Brain microvascular endothelial cell (primary cell): ENCODE measurements at regions not wholly inside any gene's neighbourhood (a gene's known extent, or its start where the extent isn't known, plus 50 kb on each side); places are given as distances from the start of the nearest gene placed in this dataset.
A peak's percentile ranks its signal among the peaks of the same experiment; 100 is the strongest.

ENCODE experiments used
- DNase-seq: peaks from one replicate; pipeline ENCODE4 v3.0.0-alpha.2; 2020
- H3K27ac ChIP-seq: fragments of 250-450 bp; sonication (Bioruptor Pico); 2 replicates; pipeline ENCODE4 v1.5.1; 2020; ENCODE audit warnings: mild to moderate bottlenecking, moderate library complexity
- H3K27me3 ChIP-seq: fragments of 250-450 bp; sonication (Bioruptor Pico); replicated peaks from 2 replicates; pipeline ENCODE4 v1.5.1; 2020; ENCODE audit warnings: mild to moderate bottlenecking
- H3K36me3 ChIP-seq: fragments of 250-450 bp; sonication (Bioruptor Pico); replicated peaks from 2 replicates; pipeline ENCODE4 v1.5.1; 2020; ENCODE audit warnings: mild to moderate bottlenecking
- H3K4me3 ChIP-seq: 2 replicates; pipeline ENCODE4 v1.5.1; 2011; ENCODE audit warnings: low read depth, mild to moderate bottlenecking, control low read depth, low read length, moderate library complexity
- CTCF ChIP-seq: IDR thresholded peaks from 2 replicates; pipeline ENCODE4 v1.5.1; 2011; ENCODE audit warnings: low read depth, mild to moderate bottlenecking, moderate library complexity, low read length, control low read depth, inconsistent platforms; ENCODE audit errors: missing control alignments
- in situ Hi-C: cut with HindIII; loops from 2 replicates; pipeline ENCODE4 v1.10.0; 2017; ENCODE audit warnings: low sequenced_read_pairs, low pct_ligation_motif_present

GRCh38 chr5:62197697-62198096 lies 108.3 kb upstream of the KIF2A start:
- no peak for TF ChIP-seq CTCF
- peaks cover 2% of the 10 kb centered on the region for H3K27me3 ChIP-seq
- in situ Hi-C loops = no loop called here
- H3K36me3 ChIP-seq = no peaks in the 10 kb centered on the region
- no peak overlapping the region for H3K4me3 ChIP-seq
- no peak overlapping the region for H3K27ac ChIP-seq
- no peak for DNase-seq

- Histone ChIP-seq H3K4me3 (no peak overlapping the region), H3K27me3 (peaks cover 2% of the 10 kb centered on the region), H3K36me3 (no peaks in the 10 kb centered on the region), H3K27ac (no peak overlapping the region)
- TF ChIP-seq CTCF = no peak
- no peak for DNase-seq
- in situ Hi-C loops = no loop called here
Measured at GRCh38 chr5:62198421-62198820, 107.6 kb upstream of the KIF2A start.

- Histone ChIP-seq H3K36me3 (no peaks in the 10 kb centered on the region), H3K27ac (no peak overlapping the region), H3K27me3 (peaks cover 2% of the 10 kb centered on the region), H3K4me3 (no peak overlapping the region)
- DNase-seq = no peak
- in situ Hi-C loops = no loop called here
- no peak for TF ChIP-seq CTCF
Measured at GRCh38 chr5:62199792-62200716, 106.0 kb upstream of the KIF2A start.

GRCh38 chr5:62206150-62206829 lies 99.7 kb upstream of the KIF2A start:
- TF ChIP-seq CTCF = peak; percentile 38
- peak; percentile 2 for DNase-seq

GRCh38 chr5:62208218-62208852 lies 97.7 kb upstream of the KIF2A start:
- no peaks in the 10 kb centered on the region for H3K27me3 ChIP-seq
- H3K27ac ChIP-seq = no peak overlapping the region
- no peak for DNase-seq
- no peak for TF ChIP-seq CTCF
- H3K36me3 ChIP-seq = no peaks in the 10 kb centered on the region
- in situ Hi-C loops = no loop called here
- no peak overlapping the region for H3K4me3 ChIP-seq

More at GRCh38 chr5:62206150-62206829, 99.7 kb upstream of the KIF2A start:
- no peaks in the 10 kb centered on the region for H3K36me3 ChIP-seq
- H3K27ac ChIP-seq = no peak overlapping the region
- H3K27me3 ChIP-seq = no peaks in the 10 kb centered on the region
- in situ Hi-C loops = no loop called here
- no peak overlapping the region for H3K4me3 ChIP-seq
